Keratinocyte (primary cell): ENCODE measurements at regions not wholly inside any gene's neighbourhood (a gene's known extent, or its start where the extent isn't known, plus 50 kb on each side); places are given as distances from the start of the nearest gene placed in this dataset.

Source experiments
- DNase-seq: peaks from one replicate; pipeline ENCODE4 v3.0.0-alpha.2; 2011; ENCODE audit warnings: low read depth, missing footprints, low spot score
- FAIRE-seq: peaks from 2 replicates; lab custom pipeline; 2011; peaks lifted over from hg19 to GRCh38; lab: Jason Lieb, UNC
- H2AFZ ChIP-seq: 2 replicates; pipeline ENCODE4 v1.6.0; 2012; ENCODE audit warnings: low read length, control low read depth, inconsistent platforms; ENCODE audit not compliant: control insufficient read depth
- H3K27ac ChIP-seq: 2 replicates; pipeline ENCODE4 v1.5.1; 2011; ENCODE audit warnings: low read length; ENCODE audit not compliant: control insufficient read depth, insufficient read depth
- H3K27me3 ChIP-seq: 3 replicates; pipeline ENCODE4 v1.6.0; 2011; ENCODE audit warnings: low read length; ENCODE audit not compliant: control insufficient read depth, insufficient read depth; ENCODE audit errors: extremely low read depth
- H3K36me3 ChIP-seq, 2 experiments: 2 replicates in 1 of 2; 3 replicates in 1 of 2; pipeline ENCODE4 v1.5.1; 2011; ENCODE audit warnings: low read length in 2 of 2, mild to moderate bottlenecking in 1 of 2; ENCODE audit not compliant: control insufficient read depth in 2 of 2, insufficient read depth in 2 of 2; ENCODE audit errors: extremely low read depth in 1 of 2
- H3K4me1 ChIP-seq: 3 replicates; pipeline ENCODE4 v1.5.1; 2011; ENCODE audit warnings: low read length; ENCODE audit not compliant: control insufficient read depth, insufficient read depth; ENCODE audit errors: extremely low read depth
- H3K4me2 ChIP-seq: 3 replicates; pipeline ENCODE4 v1.6.0; 2011; ENCODE audit warnings: low read depth, low read length; ENCODE audit not compliant: control insufficient read depth, insufficient read depth; ENCODE audit errors: extremely low read depth
- H3K4me3 ChIP-seq, 3 experiments: fragments of 200-600 bp in 1 of 3; sonication (generic) in 1 of 3; 2 replicates in 2 of 3; 3 replicates in 1 of 3; pipeline ENCODE4 v1.5.1; 2011 to 2016; ENCODE audit warnings: low read length in 3 of 3, mild to moderate bottlenecking in 3 of 3, control low read depth in 2 of 3, inconsistent platforms in 1 of 3, low read depth in 1 of 3, mixed read lengths in 1 of 3, mixed run types in 1 of 3, moderate library complexity in 1 of 3; ENCODE audit not compliant: control insufficient read depth in 2 of 3, insufficient read depth in 2 of 3; ENCODE audit errors: extremely low read depth in 1 of 3
- H3K79me2 ChIP-seq: 2 replicates; pipeline ENCODE4 v1.6.0; 2012; ENCODE audit warnings: low read length; ENCODE audit not compliant: control insufficient read depth, insufficient read depth
- H3K9ac ChIP-seq: 3 replicates; pipeline ENCODE4 v1.6.0; 2011; ENCODE audit warnings: low read length; ENCODE audit not compliant: control insufficient read depth, insufficient read depth; ENCODE audit errors: extremely low read depth
- H3K9me1 ChIP-seq: 3 replicates; pipeline ENCODE4 v1.6.0; 2011; ENCODE audit warnings: low read length; ENCODE audit not compliant: control insufficient read depth, insufficient read depth; ENCODE audit errors: extremely low read depth
- H3K9me3 ChIP-seq: 2 replicates; pipeline ENCODE4 v1.5.1; 2012; ENCODE audit warnings: low read depth, low read length; ENCODE audit not compliant: control insufficient read depth
- H4K20me1 ChIP-seq: 3 replicates; pipeline ENCODE4 v1.6.0; 2011; ENCODE audit warnings: low read length; ENCODE audit not compliant: control insufficient read depth, insufficient read depth; ENCODE audit errors: extremely low read depth
- EZH2 ChIP-seq: IDR thresholded peaks from one replicate; pipeline ENCODE4 v1.6.1; 2012; ENCODE audit warnings: inconsistent platforms, mild to moderate bottlenecking, low read length, moderate library complexity
- dilution Hi-C: fragments of 300-500 bp; cut with MboI; formaldehyde crosslinking; loops from one replicate; pipeline ENCODE4 v1.7.0; 2020; ENCODE audit warnings: low sequenced_read_pairs; ENCODE audit not compliant: extremely low pct_ligation_motif_present
- TF ChIP-seq, protein P1 (sequence below), 3 experiments: IDR thresholded peaks in 1 of 3; conservative IDR thresholded peaks in 1 of 3; optimal IDR thresholded peaks in 1 of 3; 2 replicates in 2 of 3; 3 replicates in 1 of 3; pipeline versions ENCODE3 to v1.5.1; 2011; ENCODE audit warnings: low read length in 3 of 3, mild to moderate bottlenecking in 3 of 3, moderate library complexity in 2 of 3, control low read depth in 1 of 3, inconsistent platforms in 1 of 3; ENCODE audit not compliant: insufficient read depth in 2 of 3; ENCODE audit errors: extremely low read depth in 1 of 3

DNA sequence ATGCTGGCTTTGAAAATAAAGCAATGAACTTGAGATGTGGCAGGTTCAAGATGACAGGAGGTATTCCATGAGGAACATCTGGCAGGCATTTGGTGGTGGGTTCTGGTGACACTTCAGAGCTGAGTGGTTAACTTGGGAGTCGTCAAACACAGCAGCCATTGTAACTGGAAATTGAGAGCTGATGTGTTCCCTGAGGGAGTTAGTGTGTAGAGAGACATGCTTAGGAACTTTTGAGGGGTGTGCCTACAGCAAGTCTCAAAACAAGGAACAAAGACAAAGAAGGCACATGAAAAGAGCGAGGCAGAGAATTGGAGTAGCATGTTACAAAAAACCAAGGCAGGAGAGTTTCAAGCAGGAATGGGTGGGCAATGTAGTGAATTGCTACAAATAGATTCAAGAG is 53.9 kb upstream of the KL start:
- H3K27ac ChIP-seq, result no peak overlapping the region
- no peak for FAIRE-seq

DNA sequence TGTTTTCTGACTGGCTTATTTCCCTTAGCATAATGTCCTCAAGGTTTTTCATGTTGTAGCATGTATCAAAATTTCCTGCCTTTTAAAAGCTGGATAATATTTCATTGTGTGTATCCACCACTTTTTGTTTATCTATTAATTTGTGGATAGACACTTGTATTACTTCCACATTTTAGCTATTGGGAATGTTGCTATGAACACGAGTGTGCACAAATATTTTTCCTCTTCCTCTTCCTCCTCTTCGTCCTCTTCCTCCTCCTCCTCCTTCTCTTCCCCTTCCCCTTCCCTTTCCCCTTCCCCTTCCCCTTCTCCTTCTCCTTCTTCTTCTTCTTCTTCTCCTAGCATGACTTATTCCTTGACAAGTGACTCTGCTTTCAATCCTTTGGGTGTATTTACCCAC is 51.2 kb upstream of the KL start:
- no peak overlapping the region for H3K9ac ChIP-seq
- no peaks in the 10 kb centered on the region for H3K79me2 ChIP-seq
- H3K27ac ChIP-seq, result no peak overlapping the region
- FAIRE-seq (no peak), DNase-seq (no peak)
- no peak overlapping the region for H3K4me2 ChIP-seq
- H3K4me3 ChIP-seq, result no peak overlapping the region
- no peaks in the 10 kb centered on the region for H3K9me1 ChIP-seq
- TF ChIP-seq, protein P1, sequence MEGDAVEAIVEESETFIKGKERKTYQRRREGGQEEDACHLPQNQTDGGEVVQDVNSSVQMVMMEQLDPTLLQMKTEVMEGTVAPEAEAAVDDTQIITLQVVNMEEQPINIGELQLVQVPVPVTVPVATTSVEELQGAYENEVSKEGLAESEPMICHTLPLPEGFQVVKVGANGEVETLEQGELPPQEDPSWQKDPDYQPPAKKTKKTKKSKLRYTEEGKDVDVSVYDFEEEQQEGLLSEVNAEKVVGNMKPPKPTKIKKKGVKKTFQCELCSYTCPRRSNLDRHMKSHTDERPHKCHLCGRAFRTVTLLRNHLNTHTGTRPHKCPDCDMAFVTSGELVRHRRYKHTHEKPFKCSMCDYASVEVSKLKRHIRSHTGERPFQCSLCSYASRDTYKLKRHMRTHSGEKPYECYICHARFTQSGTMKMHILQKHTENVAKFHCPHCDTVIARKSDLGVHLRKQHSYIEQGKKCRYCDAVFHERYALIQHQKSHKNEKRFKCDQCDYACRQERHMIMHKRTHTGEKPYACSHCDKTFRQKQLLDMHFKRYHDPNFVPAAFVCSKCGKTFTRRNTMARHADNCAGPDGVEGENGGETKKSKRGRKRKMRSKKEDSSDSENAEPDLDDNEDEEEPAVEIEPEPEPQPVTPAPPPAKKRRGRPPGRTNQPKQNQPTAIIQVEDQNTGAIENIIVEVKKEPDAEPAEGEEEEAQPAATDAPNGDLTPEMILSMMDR (optimal IDR thresholded peaks at IDR 0.05 in 1 of 3, IDR thresholded peaks at IDR 0.05 in 1 of 3, conservative IDR thresholded peaks at IDR 0.05 in 1 of 3; ENCODE audit: extremely low read depth in 1 of 3, insufficient read depth in 2 of 3, low read length in 3 of 3), result no peak
- no peak for TF ChIP-seq EZH2
- H3K4me1 ChIP-seq, result no peaks in the 10 kb centered on the region
- dilution Hi-C loops, result no loop called here
- H3K36me3 ChIP-seq, result no peaks in the 10 kb centered on the region
- H3K9me3 ChIP-seq, result no peaks in the 10 kb centered on the region
- peaks cover 8% of the 10 kb centered on the region for H3K27me3 ChIP-seq
- H4K20me1 ChIP-seq, result no peaks in the 10 kb centered on the region
- H2AFZ ChIP-seq, result no peak overlapping the region

More for the DNA sequence above, 53.9 kb upstream of the KL start:
- Histone ChIP-seq H3K9me1 (no peaks in the 10 kb centered on the region), H3K79me2 (no peaks in the 10 kb centered on the region), H3K4me3 (no peak overlapping the region), H3K36me3 (no peaks in the 10 kb centered on the region), H3K4me1 (no peaks in the 10 kb centered on the region), H3K9ac (no peak overlapping the region), H3K27me3 (peaks cover 8% of the 10 kb centered on the region), H3K9me3 (no peaks in the 10 kb centered on the region), H2AFZ (no peak overlapping the region), H4K20me1 (no peaks in the 10 kb centered on the region), H3K4me2 (no peak overlapping the region)
- dilution Hi-C loops, result no loop called here
- TF ChIP-seq, protein P1 (optimal IDR thresholded peaks at IDR 0.05 in 1 of 3, IDR thresholded peaks at IDR 0.05 in 1 of 3, conservative IDR thresholded peaks at IDR 0.05 in 1 of 3; ENCODE audit: extremely low read depth in 1 of 3, insufficient read depth in 2 of 3, low read length in 3 of 3), result no peak
- no peak for TF ChIP-seq EZH2
- no peak for DNase-seq
